ENCODE measurements at regions not wholly inside any gene's neighbourhood (a gene's known extent, or its start where the extent isn't known, plus 50 kb on each side); places are given as distances from the start of the nearest gene placed in this dataset.
"Not testable (repeated sequence)": the region's sequence is repeated elsewhere in the genome, so short reads cannot be mapped to it uniquely, and the experiment has no call there.

GRCh38 chr11:43172477-43172876 lies 139.3 kb upstream of the API5 start:
- TF ChIP-seq, protein P1, sequence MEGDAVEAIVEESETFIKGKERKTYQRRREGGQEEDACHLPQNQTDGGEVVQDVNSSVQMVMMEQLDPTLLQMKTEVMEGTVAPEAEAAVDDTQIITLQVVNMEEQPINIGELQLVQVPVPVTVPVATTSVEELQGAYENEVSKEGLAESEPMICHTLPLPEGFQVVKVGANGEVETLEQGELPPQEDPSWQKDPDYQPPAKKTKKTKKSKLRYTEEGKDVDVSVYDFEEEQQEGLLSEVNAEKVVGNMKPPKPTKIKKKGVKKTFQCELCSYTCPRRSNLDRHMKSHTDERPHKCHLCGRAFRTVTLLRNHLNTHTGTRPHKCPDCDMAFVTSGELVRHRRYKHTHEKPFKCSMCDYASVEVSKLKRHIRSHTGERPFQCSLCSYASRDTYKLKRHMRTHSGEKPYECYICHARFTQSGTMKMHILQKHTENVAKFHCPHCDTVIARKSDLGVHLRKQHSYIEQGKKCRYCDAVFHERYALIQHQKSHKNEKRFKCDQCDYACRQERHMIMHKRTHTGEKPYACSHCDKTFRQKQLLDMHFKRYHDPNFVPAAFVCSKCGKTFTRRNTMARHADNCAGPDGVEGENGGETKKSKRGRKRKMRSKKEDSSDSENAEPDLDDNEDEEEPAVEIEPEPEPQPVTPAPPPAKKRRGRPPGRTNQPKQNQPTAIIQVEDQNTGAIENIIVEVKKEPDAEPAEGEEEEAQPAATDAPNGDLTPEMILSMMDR (IDR thresholded peaks at IDR 0.05; ENCODE audit: extremely low read depth, insufficient read depth, missing control alignments) = no peak
- in situ Hi-C loops (cut with MboI; ENCODE audit: low pct_unique_long_range_greater_than_20kb, low sequenced_read_pairs, unreplicated experiment) = no loop called here
- no peak for DNase-seq (ENCODE audit: low spot score)

DNA sequence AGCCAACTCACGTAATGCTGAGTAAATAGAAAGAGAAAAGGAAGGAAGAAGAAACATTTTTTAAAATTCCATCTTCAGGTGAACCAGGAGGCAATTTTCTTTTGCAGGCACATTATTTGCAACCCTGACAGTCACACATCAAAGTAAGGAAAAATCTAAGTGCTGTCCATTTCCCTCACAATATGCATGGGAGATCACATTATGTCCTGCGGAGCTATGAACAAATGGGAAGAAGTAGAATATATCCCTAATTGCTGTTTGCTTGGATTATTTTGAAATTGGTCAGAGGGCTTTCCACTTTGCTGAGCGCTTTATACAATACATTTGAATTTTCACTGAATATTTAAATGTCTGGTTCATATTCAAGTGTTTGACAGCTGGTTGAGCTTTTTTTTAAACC lies 133.8 kb upstream of the API5 start:
- in situ Hi-C loops (cut with MboI; ENCODE audit: low pct_unique_long_range_greater_than_20kb, low sequenced_read_pairs, unreplicated experiment) = no loop called here
- TF ChIP-seq, protein P1 (IDR thresholded peaks at IDR 0.05; ENCODE audit: extremely low read depth, insufficient read depth, missing control alignments) = no peak
- DNase-seq (ENCODE audit: low spot score) = no peak

GRCh38 chr11:43194459-43194858 lies 117.3 kb upstream of the API5 start:
- DNase-seq (ENCODE audit: low spot score); in situ Hi-C loops (cut with MboI; ENCODE audit: low pct_unique_long_range_greater_than_20kb, low sequenced_read_pairs, unreplicated experiment): not testable (repeated sequence)

GRCh38 chr11:43197379-43197778 lies 114.4 kb upstream of the API5 start:
- no peak for DNase-seq (ENCODE audit: low spot score)
- TF ChIP-seq, protein P1 (IDR thresholded peaks at IDR 0.05; ENCODE audit: extremely low read depth, insufficient read depth, missing control alignments) = no peak
- in situ Hi-C loops (cut with MboI; ENCODE audit: low pct_unique_long_range_greater_than_20kb, low sequenced_read_pairs, unreplicated experiment) = no loop called here

DNA sequence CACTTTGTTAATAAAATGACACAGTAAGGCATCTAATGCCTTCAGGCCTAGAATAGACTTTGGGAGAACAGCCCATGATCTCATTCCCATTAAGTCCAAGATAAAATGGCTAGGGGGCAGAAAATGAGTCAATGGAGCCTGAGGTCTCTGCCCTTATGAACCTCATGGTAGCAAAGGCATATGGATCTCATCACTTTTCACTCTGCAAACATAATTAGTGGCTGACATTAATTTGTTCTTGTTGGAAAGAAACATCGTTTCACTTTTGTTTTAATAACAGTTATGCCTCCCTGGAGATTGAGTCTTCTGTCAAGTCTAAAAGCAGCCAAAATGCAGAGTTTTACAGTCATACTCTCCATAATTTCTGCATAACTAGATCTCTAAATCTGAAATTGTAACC lies 111.8 kb upstream of the API5 start:
- TF ChIP-seq, protein P1 (IDR thresholded peaks at IDR 0.05; ENCODE audit: extremely low read depth, insufficient read depth, missing control alignments) = no peak
- no peak for DNase-seq (ENCODE audit: low spot score)
- in situ Hi-C loops (cut with MboI; ENCODE audit: low pct_unique_long_range_greater_than_20kb, low sequenced_read_pairs, unreplicated experiment) = no loop called here

- in situ Hi-C loops (cut with MboI; ENCODE audit: low pct_unique_long_range_greater_than_20kb, low sequenced_read_pairs, unreplicated experiment) = no loop called here
- DNase-seq (ENCODE audit: low spot score) = no peak
- TF ChIP-seq, protein P1 (IDR thresholded peaks at IDR 0.05; ENCODE audit: extremely low read depth, insufficient read depth, missing control alignments) = no peak
Measured at GRCh38 chr11:43212279-43212678, 99.5 kb upstream of the API5 start.

DNA sequence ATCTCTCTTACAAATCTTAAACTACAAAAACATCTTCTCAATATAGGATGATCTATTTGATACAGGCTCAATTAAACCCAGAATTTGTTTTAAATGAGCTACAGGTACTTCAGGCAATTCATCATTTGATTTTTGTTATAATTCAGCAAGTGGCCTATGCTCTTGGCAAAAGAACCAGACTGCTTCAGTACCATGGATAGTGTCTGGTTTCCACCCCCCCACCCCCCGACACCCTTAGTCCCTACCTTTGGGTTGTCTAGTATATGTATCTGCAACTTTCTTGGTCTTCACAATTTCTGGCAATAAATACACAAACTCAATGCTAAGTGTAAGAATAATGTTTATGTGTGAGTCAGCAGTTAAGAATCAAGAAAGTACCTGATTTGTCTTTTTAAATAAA lies 97.3 kb upstream of the API5 start:
- in situ Hi-C loops (cut with MboI; ENCODE audit: low pct_unique_long_range_greater_than_20kb, low sequenced_read_pairs, unreplicated experiment) = no loop called here
- DNase-seq (ENCODE audit: low spot score) = no peak
- TF ChIP-seq, protein P1 (IDR thresholded peaks at IDR 0.05; ENCODE audit: extremely low read depth, insufficient read depth, missing control alignments) = no peak
